B cell (primary cell): ENCODE measurements at regions not wholly inside any gene's neighbourhood (a gene's known extent, or its start where the extent isn't known, plus 50 kb on each side); places are given as distances from the start of the nearest gene placed in this dataset.

Source experiments
- ATAC-seq: fragments of 200-7000 bp; cut with Tn5 transposase; one replicate; pipeline ENCODE4 v1.10.0; 2021; ENCODE audit warnings: low read depth, mild to moderate bottlenecking, moderate number of reproducible peaks, moderate library complexity
- CTCF ChIA-PET: fragments of 350-600 bp; sonication (Branson Sonifier 250); formaldehyde crosslinking; loops from one replicate; lab custom pipeline; 2021; ENCODE audit warnings: antibody characterized with exemption, inconsistent platforms; lab: Charles Lee
- POLR2A ChIA-PET: fragments of 350-600 bp; sonication (Branson Sonifier 250); formaldehyde crosslinking; loops from one replicate; lab custom pipeline; 2021; ENCODE audit warnings: antibody characterized with exemption; lab: Charles Lee
- DNase-seq: peaks from one replicate; pipeline ENCODE4 v3.0.0; 2013
- H2AFZ ChIP-seq: 2 replicates; pipeline ENCODE4 v1.6.1; 2012; ENCODE audit warnings: mild to moderate bottlenecking, low read depth, low read length; ENCODE audit not compliant: insufficient read depth, poor library complexity, severe bottlenecking
- H3K27ac ChIP-seq, 2 donors: 1 replicate in 1 of 2; 2 replicates in 1 of 2; pipeline ENCODE4 v1.5.1; 2012 to 2013; ENCODE audit warnings: low read length in 2 of 2, mild to moderate bottlenecking in 2 of 2, moderate library complexity in 1 of 2
- H3K27me3 ChIP-seq, 4 experiments: fragments of 200-600 bp in 1 of 4; sonication (generic) in 1 of 4; replicated peaks in 1 of 4; 1 replicate in 2 of 4; 2 replicates in 2 of 4; pipeline versions ENCODE4 v1.6.1 to v1.7.0; 2013 to 2016; ENCODE audit warnings: low read length in 3 of 4, mild to moderate bottlenecking in 2 of 4, mixed read lengths in 1 of 4, moderate library complexity in 1 of 4; ENCODE audit not compliant: insufficient read depth in 4 of 4, control insufficient read depth in 3 of 4; ENCODE audit errors: control extremely low read depth in 1 of 4
- H3K36me3 ChIP-seq, 2 experiments: replicated peaks in 1 of 2; 1 replicate in 1 of 2; 2 replicates in 1 of 2; pipeline versions ENCODE4 v1.6.1 to v1.7.1; 2013; ENCODE audit warnings: low read length in 1 of 2; ENCODE audit not compliant: insufficient read depth in 2 of 2, control insufficient read depth in 1 of 2; ENCODE audit errors: control extremely low read depth in 1 of 2, extremely low read depth in 1 of 2
- H3K4me1 ChIP-seq, 2 donors: fragments of 200-600 bp in 1 of 2; sonication (generic) in 1 of 2; 1 replicate in 1 of 2; 2 replicates in 1 of 2; pipeline versions ENCODE4 v1.5.1 to v1.6.1; 2013 to 2017; ENCODE audit warnings: low read length in 2 of 2; ENCODE audit not compliant: control insufficient read depth in 2 of 2, insufficient read depth in 2 of 2
- H3K4me2 ChIP-seq: replicated peaks from 2 replicates; pipeline ENCODE3; 2012; ENCODE audit warnings: mild to moderate bottlenecking, low read depth, low read length; ENCODE audit not compliant: poor library complexity, severe bottlenecking
- H3K4me3 ChIP-seq, 5 experiments: fragments of 200-600 bp in 1 of 5; sonication (generic) in 1 of 5; 1 replicate in 3 of 5; 2 replicates in 2 of 5; pipeline versions ENCODE4 v1.5.1 to v1.7.0; 2011 to 2016; ENCODE audit warnings: low read length in 4 of 5, mild to moderate bottlenecking in 4 of 5, low read depth in 2 of 5, control low read depth in 1 of 5, moderate library complexity in 1 of 5; ENCODE audit not compliant: insufficient read depth in 1 of 5; ENCODE audit errors: control extremely low read depth in 1 of 5, extremely low read depth in 1 of 5
- H3K79me2 ChIP-seq: fragments of 200-600 bp; sonication (generic); one replicate; pipeline ENCODE4 v1.6.0; 2016; ENCODE audit warnings: low read length; ENCODE audit not compliant: control insufficient read depth, insufficient read depth
- H3K9ac ChIP-seq: fragments of 200-600 bp; sonication (generic); 2 replicates; pipeline ENCODE4 v1.6.1; 2017; ENCODE audit warnings: mild to moderate bottlenecking, low read length, moderate library complexity
- H3K9me3 ChIP-seq, 3 donors: one replicate each; pipeline versions ENCODE4 v1.6.1 to v1.7.1; 2013; ENCODE audit warnings: low read length in 2 of 3; ENCODE audit not compliant: control insufficient read depth in 2 of 3, insufficient read depth in 1 of 3; ENCODE audit errors: control extremely low read depth in 1 of 3
- H4K20me1 ChIP-seq: 2 replicates; pipeline ENCODE4 v1.6.0; 2012; ENCODE audit warnings: mild to moderate bottlenecking, low read length; ENCODE audit not compliant: insufficient read depth, control insufficient read depth, poor library complexity, severe bottlenecking
- H3K27ac Mint-ChIP-seq: one replicate; pipeline ENCODE4 v1.8.0; 2021; ENCODE audit warnings: mixed read lengths
- H3K27me3 Mint-ChIP-seq: one replicate; pipeline ENCODE4 v1.8.0; 2021; ENCODE audit warnings: mixed read lengths
- H3K4me1 Mint-ChIP-seq: one replicate; pipeline ENCODE4 v1.8.0; 2021; ENCODE audit warnings: mixed read lengths
- H3K4me3 Mint-ChIP-seq: one replicate; pipeline ENCODE4 v1.8.0; 2021; ENCODE audit warnings: mixed read lengths
- H3K9me3 Mint-ChIP-seq: one replicate; pipeline ENCODE4 v1.8.0; 2022; ENCODE audit warnings: mixed read lengths; ENCODE audit not compliant: insufficient read depth
- EZH2 ChIP-seq: IDR thresholded peaks from 2 replicates; pipeline ENCODE4 v1.6.1; 2012; ENCODE audit warnings: borderline replicate concordance, low read depth, mild to moderate bottlenecking, moderate library complexity, low read length; ENCODE audit not compliant: insufficient read depth, poor library complexity, severe bottlenecking
- WGBS: methylation state at CpG from one replicate; pipeline ENCODE4 v1.1.5; 2013; ENCODE audit warnings: missing lambda C conversion rate; ENCODE audit not compliant: insufficient coverage; 5-methylcytosine and 5-hydroxymethylcytosine counted together
- intact Hi-C: fragments of 100-400 bp; cut with micrococcal nuclease; formaldehyde crosslinking; loops from one replicate; pipeline ENCODE4 v1.10.0; 2022
- TF ChIP-seq, protein P1 (sequence below): fragments of 200-600 bp; IDR thresholded peaks from one replicate; pipeline ENCODE4 v1.8.0; 2022; ENCODE audit warnings: antibody characterized with exemption, mild to moderate bottlenecking

DNA sequence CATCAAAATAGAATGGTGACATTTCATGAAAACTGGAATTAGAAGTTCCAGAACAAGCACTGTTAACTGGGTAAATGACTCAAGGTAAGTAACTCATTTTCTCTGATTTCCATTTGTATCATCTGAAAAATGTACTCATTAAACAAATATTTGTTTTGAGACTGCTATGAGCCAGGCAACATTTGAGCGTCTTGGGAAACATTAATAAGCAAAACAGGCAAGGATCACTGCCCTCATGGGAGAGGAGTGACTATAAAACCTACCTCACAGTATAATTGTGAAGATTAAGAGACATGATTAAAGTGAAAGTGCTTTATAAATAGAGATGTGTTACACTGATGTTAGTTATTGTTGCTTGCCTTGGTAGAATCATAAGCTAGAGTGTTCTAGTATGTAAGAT, 711.8 kb upstream of the UBE2E2 start:
- no peaks in the 10 kb centered on the region for H3K79me2 ChIP-seq
- intact Hi-C loops: no loop called here
- no peak overlapping the region for H3K27ac Mint-ChIP-seq
- no peak overlapping the region for H3K4me3 ChIP-seq
- no peaks in the 10 kb centered on the region for H3K4me1 ChIP-seq
- H3K36me3 ChIP-seq: no peaks in the 10 kb centered on the region
- H3K4me3 Mint-ChIP-seq: no peak overlapping the region
- no peak for DNase-seq
- H3K4me1 Mint-ChIP-seq: no peaks in the 10 kb centered on the region
- no peaks in the 10 kb centered on the region for H3K9me3 Mint-ChIP-seq
- H3K27ac ChIP-seq: no peak overlapping the region
- no peaks in the 10 kb centered on the region for H4K20me1 ChIP-seq
- WGBS: no CpG with 5 or more reads among the region's 1 CpG
- CTCF ChIA-PET: no interaction called here
- no peak overlapping the region for H2AFZ ChIP-seq
- H3K4me2 ChIP-seq: no peak overlapping the region
- peaks cover 0 to 2% (median 0%) of the 10 kb centered on the region in 3 donors for H3K9me3 ChIP-seq
- H3K9ac ChIP-seq: no peak overlapping the region
- POLR2A ChIA-PET: no interaction called here
- no peaks in the 10 kb centered on the region for H3K27me3 Mint-ChIP-seq
- H3K27me3 ChIP-seq: no peaks in the 10 kb centered on the region
- no peak for TF ChIP-seq EZH2
- TF ChIP-seq, protein P1, sequence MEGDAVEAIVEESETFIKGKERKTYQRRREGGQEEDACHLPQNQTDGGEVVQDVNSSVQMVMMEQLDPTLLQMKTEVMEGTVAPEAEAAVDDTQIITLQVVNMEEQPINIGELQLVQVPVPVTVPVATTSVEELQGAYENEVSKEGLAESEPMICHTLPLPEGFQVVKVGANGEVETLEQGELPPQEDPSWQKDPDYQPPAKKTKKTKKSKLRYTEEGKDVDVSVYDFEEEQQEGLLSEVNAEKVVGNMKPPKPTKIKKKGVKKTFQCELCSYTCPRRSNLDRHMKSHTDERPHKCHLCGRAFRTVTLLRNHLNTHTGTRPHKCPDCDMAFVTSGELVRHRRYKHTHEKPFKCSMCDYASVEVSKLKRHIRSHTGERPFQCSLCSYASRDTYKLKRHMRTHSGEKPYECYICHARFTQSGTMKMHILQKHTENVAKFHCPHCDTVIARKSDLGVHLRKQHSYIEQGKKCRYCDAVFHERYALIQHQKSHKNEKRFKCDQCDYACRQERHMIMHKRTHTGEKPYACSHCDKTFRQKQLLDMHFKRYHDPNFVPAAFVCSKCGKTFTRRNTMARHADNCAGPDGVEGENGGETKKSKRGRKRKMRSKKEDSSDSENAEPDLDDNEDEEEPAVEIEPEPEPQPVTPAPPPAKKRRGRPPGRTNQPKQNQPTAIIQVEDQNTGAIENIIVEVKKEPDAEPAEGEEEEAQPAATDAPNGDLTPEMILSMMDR: no peak
- no peak for ATAC-seq

DNA sequence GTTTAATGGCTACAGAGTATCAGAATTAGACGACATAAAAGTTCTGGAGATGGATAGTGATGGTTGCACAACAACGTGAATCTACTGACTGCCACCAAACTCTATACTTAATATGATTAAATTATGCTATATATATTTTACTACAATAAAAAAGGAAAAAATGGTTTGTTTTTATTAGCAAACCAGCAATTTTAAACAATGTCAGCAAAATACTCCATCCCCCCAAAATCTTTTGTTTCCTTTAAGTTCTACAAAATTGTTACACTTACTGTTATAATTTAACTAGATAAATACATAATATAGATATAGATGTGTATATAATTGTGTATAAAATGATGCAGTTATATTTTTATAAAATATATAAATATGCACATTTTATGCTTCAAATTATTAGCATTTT, 710.8 kb upstream of the UBE2E2 start:
- CTCF ChIA-PET: no interaction called here
- Histone ChIP-seq H3K79me2 (no peaks in the 10 kb centered on the region), H4K20me1 (no peaks in the 10 kb centered on the region), H2AFZ (no peak overlapping the region), H3K4me2 (no peak overlapping the region), H3K4me3 (no peak overlapping the region), H3K27ac (no peak overlapping the region), H3K4me1 (no peaks in the 10 kb centered on the region), H3K36me3 (no peaks in the 10 kb centered on the region), H3K27me3 (no peaks in the 10 kb centered on the region), H3K9me3 (peaks cover 0 to 2% (median 0%) of the 10 kb centered on the region in 3 donors), H3K9ac (no peak overlapping the region)
- ATAC-seq (no peak), DNase-seq (no peak)
- Mint-ChIP-seq H3K9me3 (no peaks in the 10 kb centered on the region), H3K27me3 (no peaks in the 10 kb centered on the region), H3K4me1 (no peaks in the 10 kb centered on the region), H3K4me3 (no peak overlapping the region), H3K27ac (no peak overlapping the region)
- intact Hi-C loops: no loop called here
- no CpG with 5 or more reads among the region's 2 CpGs for WGBS
- no peak for TF ChIP-seq EZH2
- TF ChIP-seq, protein P1: no peak
- POLR2A ChIA-PET: no interaction called here
